Esophagus squamous epithelium (tissue), 5 donors: ENCODE measurements at regions not wholly inside any gene's neighbourhood (a gene's known extent, or its start where the extent isn't known, plus 50 kb on each side); places are given as distances from the start of the nearest gene placed in this dataset.
"Not testable (repeated sequence)": the region's sequence is repeated elsewhere in the genome, so short reads cannot be mapped to it uniquely, and the experiment has no call there.

Experiments used
- DNase-seq: peaks from one replicate; lab custom pipeline; 2025; lab: John Stamatoyannopoulos, UW
- H3K27ac ChIP-seq, 4 donors: fragments of 200-600 bp; sonication (generic); one replicate each; pipeline ENCODE4 v1.5.1; 2016 to 2019; ENCODE audit warnings: mild to moderate bottlenecking in 1 of 4
- H3K27me3 ChIP-seq, 4 donors: fragments of 200-600 bp; sonication (generic); 1 replicate in 3 of 4; 2 replicates in 1 of 4; pipeline versions ENCODE4 v1.5.1 to v1.6.0; 2017 to 2021; ENCODE audit warnings: antibody characterized with exemption in 1 of 4
- H3K36me3 ChIP-seq, 3 donors: fragments of 200-600 bp; sonication (generic); one replicate each; pipeline ENCODE4 v1.5.1; 2016 to 2019
- H3K4me1 ChIP-seq, 3 donors: fragments of 200-600 bp; sonication (generic); one replicate each; pipeline ENCODE4 v1.5.1; 2017 to 2019
- H3K4me3 ChIP-seq, 4 donors: fragments of 200-600 bp; sonication (generic); 1 replicate in 3 of 4; 2 replicates in 1 of 4; pipeline ENCODE4 v1.5.1; 2016 to 2019; ENCODE audit warnings: mild to moderate bottlenecking in 2 of 4, moderate library complexity in 1 of 4
- H3K9me3 ChIP-seq, 3 donors: fragments of 200-600 bp; sonication (generic); one replicate each; pipeline ENCODE4 v1.5.1; 2016 to 2019
- POLR2A ChIP-seq, 4 donors: fragments of 450-650 bp; IDR thresholded peaks; one replicate each; pipeline ENCODE4 v1.6.1; 2017; ENCODE audit warnings: antibody characterized with exemption in 4 of 4, mild to moderate bottlenecking in 4 of 4, moderate library complexity in 3 of 4
- WGBS, 2 donors: methylation state at CpG; one replicate each; pipeline ENCODE4 v1.1.5; 2018; 5-methylcytosine and 5-hydroxymethylcytosine counted together
- intact Hi-C: fragments of 100-400 bp; cut with DNase I; formaldehyde crosslinking; loops from one replicate; pipeline ENCODE4 v1.15.0; 2022
- TF ChIP-seq, protein P1 (sequence below), 6 experiments: fragments of 450-650 bp in 4 of 6; fragments of 200-600 bp in 2 of 6; sonication (generic) in 2 of 6; IDR thresholded peaks; one replicate each; pipeline ENCODE4 v1.5.1; 2016 to 2019; ENCODE audit warnings: antibody characterized with exemption in 6 of 6, mild to moderate bottlenecking in 4 of 6, moderate library complexity in 4 of 6
- donor health status: DM: yes; HTN: yes; CAD: no.

DNA sequence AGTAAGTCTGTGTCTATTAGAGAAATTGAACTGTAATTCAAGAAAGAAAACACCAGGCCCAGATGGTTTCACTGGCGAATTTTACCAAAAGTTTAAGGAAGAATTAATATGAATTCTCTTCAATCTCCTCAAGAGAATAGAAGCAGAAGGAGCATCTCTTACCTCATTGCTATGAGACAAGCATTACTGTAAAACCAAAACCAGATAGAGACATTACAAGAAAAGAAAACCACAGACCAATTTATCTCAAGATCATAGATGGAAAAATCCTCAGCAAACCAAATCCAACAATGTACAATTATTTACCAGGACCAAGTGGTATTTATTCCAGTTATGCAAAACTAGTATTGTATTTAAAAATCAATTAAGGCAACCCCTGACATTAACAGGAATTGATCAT is 160.6 kb downstream of the LIPI start:
- peaks cover 0 to 7% (median 0%) of the 10 kb centered on the region in 3 donors for H3K4me1 ChIP-seq
- no peaks in the 10 kb centered on the region for H3K36me3 ChIP-seq
- no peaks in the 10 kb centered on the region for H3K9me3 ChIP-seq
- no peaks in the 10 kb centered on the region for H3K27me3 ChIP-seq
- no peak overlapping the region for H3K4me3 ChIP-seq
- no peak for DNase-seq
- TF ChIP-seq, protein P1, sequence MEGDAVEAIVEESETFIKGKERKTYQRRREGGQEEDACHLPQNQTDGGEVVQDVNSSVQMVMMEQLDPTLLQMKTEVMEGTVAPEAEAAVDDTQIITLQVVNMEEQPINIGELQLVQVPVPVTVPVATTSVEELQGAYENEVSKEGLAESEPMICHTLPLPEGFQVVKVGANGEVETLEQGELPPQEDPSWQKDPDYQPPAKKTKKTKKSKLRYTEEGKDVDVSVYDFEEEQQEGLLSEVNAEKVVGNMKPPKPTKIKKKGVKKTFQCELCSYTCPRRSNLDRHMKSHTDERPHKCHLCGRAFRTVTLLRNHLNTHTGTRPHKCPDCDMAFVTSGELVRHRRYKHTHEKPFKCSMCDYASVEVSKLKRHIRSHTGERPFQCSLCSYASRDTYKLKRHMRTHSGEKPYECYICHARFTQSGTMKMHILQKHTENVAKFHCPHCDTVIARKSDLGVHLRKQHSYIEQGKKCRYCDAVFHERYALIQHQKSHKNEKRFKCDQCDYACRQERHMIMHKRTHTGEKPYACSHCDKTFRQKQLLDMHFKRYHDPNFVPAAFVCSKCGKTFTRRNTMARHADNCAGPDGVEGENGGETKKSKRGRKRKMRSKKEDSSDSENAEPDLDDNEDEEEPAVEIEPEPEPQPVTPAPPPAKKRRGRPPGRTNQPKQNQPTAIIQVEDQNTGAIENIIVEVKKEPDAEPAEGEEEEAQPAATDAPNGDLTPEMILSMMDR (IDR thresholded peaks at IDR 0.05) = no peak
- TF ChIP-seq POLR2A (IDR thresholded peaks at IDR 0.05) = no peak
- H3K27ac ChIP-seq = no peak overlapping the region
- intact Hi-C loops = no loop called here
- 93 to 100% methylated on average over 1 of the region's 1 CpG for WGBS, 2 donors

DNA sequence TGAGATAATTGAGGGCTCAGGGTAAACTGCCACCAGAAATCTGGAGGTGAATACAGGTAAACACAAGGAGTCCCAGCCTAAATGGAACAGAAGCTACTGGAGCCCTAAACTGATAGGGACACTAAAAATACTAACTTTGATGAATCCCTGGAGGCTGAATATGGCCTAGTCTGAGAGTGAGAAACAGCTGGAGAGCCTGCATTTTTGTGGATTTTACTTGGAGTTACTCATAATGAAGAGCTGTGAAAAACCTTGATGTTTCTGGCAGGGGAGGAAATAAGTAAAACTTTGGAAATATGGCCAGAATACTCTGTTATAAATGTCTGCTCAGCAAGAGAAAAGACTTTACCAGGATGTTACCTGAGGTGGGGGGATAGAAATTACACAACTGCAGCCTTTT is 164.4 kb downstream of the LIPI start:
- H3K4me1 ChIP-seq = no peaks in the 10 kb centered on the region
- TF ChIP-seq, protein P1 (IDR thresholded peaks at IDR 0.05) = no peak
- TF ChIP-seq POLR2A (IDR thresholded peaks at IDR 0.05) = no peak
- H3K4me3 ChIP-seq = no peak overlapping the region
- intact Hi-C loops = no loop called here
- no peak overlapping the region for H3K27ac ChIP-seq
- no peaks in the 10 kb centered on the region for H3K9me3 ChIP-seq
- H3K27me3 ChIP-seq = no peaks in the 10 kb centered on the region
- no peaks in the 10 kb centered on the region for H3K36me3 ChIP-seq
- DNase-seq = no peak

DNA sequence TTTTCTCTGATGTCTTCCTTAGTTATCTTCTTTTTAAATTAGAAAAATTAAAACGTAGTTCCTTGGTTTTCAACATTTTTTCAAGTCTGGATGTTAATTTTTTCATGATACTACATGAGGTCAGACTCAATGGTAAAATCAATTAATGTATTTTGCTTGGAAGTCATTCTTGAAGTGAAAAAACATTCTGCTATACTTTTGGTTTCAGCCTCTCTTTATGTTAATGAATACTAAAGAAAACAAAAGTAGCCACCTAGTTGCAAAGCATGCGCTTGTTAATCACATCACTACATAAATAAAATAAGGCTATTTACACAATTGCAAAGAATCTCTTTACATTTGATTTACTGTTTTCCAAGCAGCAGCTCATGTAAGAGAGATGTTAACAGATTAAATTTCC is 170.4 kb downstream of the LIPI start:
- intact Hi-C loops = no loop called here
- no peak for DNase-seq
- no peaks in the 10 kb centered on the region for H3K4me1 ChIP-seq
- WGBS, 2 donors = 86 to 92% methylated on average over 2 of the region's 2 CpGs
- H3K9me3 ChIP-seq = no peaks in the 10 kb centered on the region
- no peaks in the 10 kb centered on the region for H3K27me3 ChIP-seq
- H3K4me3 ChIP-seq = no peak overlapping the region
- no peak overlapping the region for H3K27ac ChIP-seq
- TF ChIP-seq, protein P1 (IDR thresholded peaks at IDR 0.05) = no peak
- TF ChIP-seq POLR2A (IDR thresholded peaks at IDR 0.05) = no peak
- no peaks in the 10 kb centered on the region for H3K36me3 ChIP-seq

DNA sequence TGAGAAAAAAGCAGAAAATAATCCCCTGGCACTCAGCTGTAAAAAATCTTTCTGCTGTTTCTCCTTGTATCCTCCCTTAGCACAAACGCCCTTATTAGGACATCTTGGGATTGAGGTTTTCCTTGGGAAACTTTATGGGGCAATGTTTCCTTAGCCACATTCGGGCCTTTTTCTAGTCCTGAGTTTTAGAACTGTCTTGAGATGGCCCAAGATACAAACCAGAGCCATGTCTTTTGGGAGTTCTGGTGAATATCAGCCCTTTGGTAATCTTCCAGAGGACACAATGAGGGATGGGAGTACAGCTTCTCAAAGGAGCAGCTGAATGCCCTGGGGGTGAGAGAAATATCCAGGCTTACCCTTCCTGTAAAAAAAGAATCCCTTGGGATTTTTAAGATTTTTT is 182.1 kb downstream of the LIPI start:
- Histone ChIP-seq H3K4me3 (peak overlapping the region in 2 of 4 donors; percentile 58 to 66), H3K36me3 (peaks cover 0 to 14% (median 0%) of the 10 kb centered on the region in 3 donors), H3K27ac (peak overlapping the region in 2 of 4 donors; percentile 72 to 79), H3K4me1 (peaks cover 0 to 23% (median 0%) of the 10 kb centered on the region in 3 donors)
- 65 to 83% methylated on average over 2 of the region's 2 CpGs for WGBS, 2 donors
- H3K27me3 ChIP-seq, DNase-seq, intact Hi-C loops, H3K9me3 ChIP-seq: not testable (repeated sequence)

DNA sequence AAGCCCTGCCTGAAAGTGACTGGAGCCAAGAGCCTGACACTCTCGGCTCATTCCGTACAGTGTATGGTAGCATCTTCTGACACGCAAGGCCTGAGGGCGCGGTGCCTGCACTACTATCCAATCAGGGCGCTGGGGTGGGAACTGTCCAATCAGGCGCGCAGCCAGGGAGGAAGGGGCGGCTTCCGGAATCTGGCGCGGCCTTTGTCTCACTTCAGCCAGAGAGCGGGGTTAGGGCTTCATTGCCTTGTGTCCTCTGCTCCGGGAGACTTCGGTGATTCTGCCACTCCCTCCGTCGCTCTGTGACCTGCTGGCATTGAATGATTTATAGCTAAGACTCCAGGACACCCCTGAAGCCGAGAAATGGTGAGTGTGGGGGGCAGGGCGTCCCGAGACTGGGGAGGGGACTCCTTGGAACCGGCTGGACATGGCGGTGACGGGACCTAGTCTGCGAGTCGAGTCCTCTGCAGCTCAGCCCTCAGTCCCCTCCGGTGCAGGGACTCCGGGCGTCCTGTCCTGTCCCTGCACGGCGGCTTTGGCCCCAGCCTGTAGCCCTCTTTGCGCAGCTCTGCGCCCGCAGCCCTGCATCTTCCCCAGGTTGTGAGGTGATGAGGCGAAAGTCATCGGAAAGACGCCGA is 183.4 kb downstream of the LIPI start:
- Histone ChIP-seq H3K4me3 (peak overlapping the region; percentile 47 to 75 (median 62)), H3K4me1 (peaks cover 0 to 23% (median 0%) of the 10 kb centered on the region in 3 donors), H3K36me3 (peaks cover 0 to 10% (median 0%) of the 10 kb centered on the region in 3 donors), H3K27ac (peak overlapping the region; percentile 63 to 79 (median 72))
- H3K27me3 ChIP-seq, H3K9me3 ChIP-seq, intact Hi-C loops: not testable (repeated sequence)
- peak; percentile 53 for DNase-seq
- peak in 1 of 4 donors; percentile 15 for TF ChIP-seq POLR2A (IDR thresholded peaks at IDR 0.05)
- WGBS, 2 donors = 0% methylated on average over 5 to 12 of the region's 37 CpGs

DNA sequence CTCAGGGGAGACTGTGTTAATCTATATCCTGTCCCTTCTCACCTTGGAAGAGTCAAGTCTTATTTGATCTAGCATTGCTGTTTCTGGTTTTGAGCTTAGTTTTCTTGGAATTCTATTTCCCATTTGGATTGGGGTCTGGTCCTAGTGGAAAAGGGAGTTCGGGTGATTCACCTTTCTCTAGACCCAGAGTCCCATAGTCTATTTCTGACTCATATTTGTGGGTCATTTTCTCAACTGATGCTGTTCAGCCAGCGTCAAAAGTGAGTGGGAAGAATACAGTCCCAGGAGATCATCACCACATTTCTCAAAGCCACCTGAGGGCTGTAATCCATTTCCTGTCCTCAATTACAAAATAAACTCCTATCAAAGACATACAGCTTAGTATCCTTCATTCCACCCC is 190.6 kb downstream of the LIPI start:
- intact Hi-C loops = not testable (repeated sequence)

DNA sequence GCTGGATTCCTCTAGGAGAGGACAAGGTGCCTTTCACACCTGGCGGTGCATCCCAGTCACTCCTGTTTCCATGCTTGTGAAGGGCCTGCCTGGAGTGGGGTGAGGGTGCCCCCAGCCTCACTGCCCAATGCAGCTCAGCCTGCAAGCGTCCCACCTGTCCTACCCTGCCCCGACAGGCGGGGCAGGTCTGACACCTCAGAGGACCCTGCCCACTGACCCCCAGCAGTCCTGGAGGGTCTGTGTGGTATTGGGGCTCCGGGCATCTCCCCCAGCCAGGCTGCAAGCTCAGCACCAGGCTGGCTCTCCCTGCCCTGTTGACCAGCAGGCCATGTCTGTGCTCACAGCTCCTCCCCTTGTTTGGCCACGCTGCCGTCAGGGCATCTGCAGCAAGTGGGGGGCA is 194.9 kb downstream of the LIPI start:
- H3K36me3 ChIP-seq, H3K27ac ChIP-seq, H3K4me3 ChIP-seq, intact Hi-C loops, H3K9me3 ChIP-seq, H3K4me1 ChIP-seq, DNase-seq, H3K27me3 ChIP-seq: not testable (repeated sequence)
- 100% methylated on average over 1 of the region's 7 CpGs; no CpG with 5 or more reads in 1 of the 2 donors for WGBS, 2 donors

More for the DNA sequence above, 190.6 kb downstream of the LIPI start:
- not testable (repeated sequence) for H3K9me3 ChIP-seq, H3K27me3 ChIP-seq, H3K4me3 ChIP-seq, DNase-seq, H3K27ac ChIP-seq, H3K36me3 ChIP-seq, H3K4me1 ChIP-seq
- WGBS, 2 donors = 42 to 44% methylated on average over 2 of the region's 2 CpGs

DNA sequence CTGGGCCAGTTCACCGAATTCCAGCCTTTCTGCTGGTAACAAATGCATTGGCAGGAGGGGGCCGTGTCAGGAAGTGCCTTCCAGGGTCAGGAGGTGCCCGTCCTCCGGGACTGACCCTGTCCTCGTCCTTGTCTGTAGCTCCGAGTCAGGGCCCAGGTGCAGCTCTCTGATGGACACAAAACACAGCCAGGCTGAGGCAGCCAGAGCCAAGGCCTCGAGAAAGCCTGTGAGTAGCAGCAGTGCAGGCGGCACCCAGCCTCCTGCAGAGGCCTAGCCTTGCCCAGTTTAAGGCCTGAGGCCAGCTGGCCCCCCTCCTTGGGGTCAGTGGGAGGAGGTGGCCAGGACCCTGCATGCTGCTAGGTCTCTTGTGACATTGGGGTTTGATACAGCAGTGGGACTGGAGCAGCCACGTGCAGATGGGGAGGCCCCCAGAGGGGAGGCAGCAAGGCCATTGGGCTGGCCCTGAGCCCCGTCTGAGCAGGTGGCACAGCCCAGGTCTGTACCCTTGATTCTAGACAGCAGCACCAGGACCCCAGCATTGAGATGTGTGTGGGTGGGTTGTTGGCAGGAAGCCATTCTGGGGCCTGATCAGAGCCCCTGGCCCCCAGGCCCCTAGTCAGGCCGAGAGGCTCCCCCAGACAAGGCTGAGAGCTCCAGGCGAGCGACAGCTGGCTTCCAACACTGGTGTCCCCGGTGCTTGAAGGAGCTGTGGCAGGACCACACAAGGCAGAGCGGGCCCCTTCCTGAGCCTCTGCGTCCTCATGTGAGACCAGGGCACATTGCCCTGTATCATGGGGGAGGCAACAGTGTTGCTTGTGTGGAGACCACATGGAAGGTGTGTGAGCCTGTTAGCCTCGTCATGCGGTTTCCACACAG is 196.9 kb downstream of the LIPI start:
- H3K27ac ChIP-seq, H3K27me3 ChIP-seq, intact Hi-C loops, H3K9me3 ChIP-seq, H3K36me3 ChIP-seq, H3K4me1 ChIP-seq, H3K4me3 ChIP-seq, DNase-seq: not testable (repeated sequence)
- WGBS, 2 donors = 87% methylated on average over 3 of the region's 18 CpGs; no CpG with 5 or more reads in 1 of the 2 donors
